CD4-positive, alpha-beta memory T cell (primary cell): ENCODE measurements at regions not wholly inside any gene's neighbourhood (a gene's known extent, or its start where the extent isn't known, plus 50 kb on each side); places are given as distances from the start of the nearest gene placed in this dataset.

Experiments used
- CTCF ChIA-PET: fragments of 350-600 bp; sonication (Branson Sonifier 250); formaldehyde crosslinking; loops from one replicate; lab custom pipeline; 2021; ENCODE audit warnings: inconsistent platforms; ENCODE audit not compliant: partially characterized antibody; lab: Charles Lee
- POLR2A ChIA-PET: fragments of 350-600 bp; sonication (Branson Sonifier 250); formaldehyde crosslinking; loops from one replicate; lab custom pipeline; 2021; ENCODE audit not compliant: partially characterized antibody; lab: Charles Lee
- DNase-seq, 5 donors: peaks; one replicate each; pipeline versions ENCODE4 v3.0.0 to v3.0.0-alpha.2; 2020 to 2022; ENCODE audit warnings: mixed read lengths in 1 of 5
- H3K27ac ChIP-seq: one replicate; pipeline ENCODE4 v1.7.0; 2013; ENCODE audit warnings: low read depth, low read length
- H3K27me3 ChIP-seq: 2 replicates; pipeline ENCODE4 v1.7.0; 2013; ENCODE audit warnings: mild to moderate bottlenecking, low read length, moderate library complexity; ENCODE audit not compliant: insufficient read depth
- H3K36me3 ChIP-seq: 2 replicates; pipeline ENCODE4 v1.7.0; 2013; ENCODE audit warnings: mild to moderate bottlenecking, low read length, moderate library complexity; ENCODE audit not compliant: insufficient read depth
- H3K4me1 ChIP-seq: 2 replicates; pipeline ENCODE4 v1.7.0; 2013; ENCODE audit warnings: mild to moderate bottlenecking, low read length, moderate library complexity; ENCODE audit not compliant: insufficient read depth
- H3K4me3 ChIP-seq, 2 donors: one replicate each; pipeline ENCODE4 v1.7.0; 2013; ENCODE audit warnings: low read length in 2 of 2, mild to moderate bottlenecking in 1 of 2
- H3K9me3 ChIP-seq, 2 donors: one replicate each; pipeline ENCODE4 v1.7.0; 2013; ENCODE audit warnings: low read length in 2 of 2, control low read depth in 1 of 2; ENCODE audit not compliant: control insufficient read depth in 1 of 2
- H3K27ac Mint-ChIP-seq, 7 donors: one replicate each; pipeline ENCODE4 v1.8.0; 2020 to 2021; ENCODE audit warnings: mixed read lengths in 7 of 7, mild to moderate bottlenecking in 6 of 7, inconsistent platforms in 3 of 7, moderate library complexity in 3 of 7
- H3K27me3 Mint-ChIP-seq, 2 donors: one replicate each; pipeline ENCODE4 v1.8.0; 2020 to 2021; ENCODE audit warnings: mixed read lengths in 2 of 2
- H3K36me3 Mint-ChIP-seq, 2 donors: one replicate each; pipeline ENCODE4 v1.8.0; 2020 to 2021; ENCODE audit warnings: mixed read lengths in 2 of 2, inconsistent platforms in 1 of 2, mild to moderate bottlenecking in 1 of 2
- H3K4me1 Mint-ChIP-seq, 4 donors: one replicate each; pipeline ENCODE4 v1.8.0; 2020 to 2021; ENCODE audit warnings: mixed read lengths in 4 of 4, mild to moderate bottlenecking in 1 of 4
- H3K4me3 Mint-ChIP-seq, 8 donors: one replicate each; pipeline ENCODE4 v1.8.0; 2020 to 2021; ENCODE audit warnings: mixed read lengths in 8 of 8, mild to moderate bottlenecking in 7 of 8, moderate library complexity in 6 of 8, inconsistent platforms in 3 of 8
- H3K9me3 Mint-ChIP-seq, 8 donors: one replicate each; pipeline ENCODE4 v1.8.0; 2020 to 2021; ENCODE audit warnings: mixed read lengths in 8 of 8, mild to moderate bottlenecking in 5 of 8, inconsistent platforms in 3 of 8, moderate library complexity in 1 of 8
- intact Hi-C: fragments of 100-400 bp; cut with micrococcal nuclease; formaldehyde crosslinking; loops from one replicate; pipeline ENCODE4 v1.15.1; 2023

GRCh38 chr14:28120391-28120790 is 646.2 kb upstream of the FOXG1 start:
- Mint-ChIP-seq H3K36me3 (no peaks in the 10 kb centered on the region), H3K4me3 (no peak overlapping the region), H3K4me1 (no peaks in the 10 kb centered on the region), H3K27me3 (no peaks in the 10 kb centered on the region), H3K9me3 (peaks cover 6 to 40% (median 18%) of the 10 kb centered on the region in 8 donors), H3K27ac (no peak overlapping the region)
- Histone ChIP-seq H3K4me1 (no peaks in the 10 kb centered on the region), H3K4me3 (no peak overlapping the region), H3K27ac (no peak overlapping the region), H3K9me3 (peaks cover 0 to 7% of the 10 kb centered on the region in 2 donors), H3K27me3 (no peaks in the 10 kb centered on the region), H3K36me3 (no peaks in the 10 kb centered on the region)
- intact Hi-C loops = no loop called here
- CTCF ChIA-PET = no interaction called here
- DNase-seq = no peak
- POLR2A ChIA-PET = no interaction called here

DNA sequence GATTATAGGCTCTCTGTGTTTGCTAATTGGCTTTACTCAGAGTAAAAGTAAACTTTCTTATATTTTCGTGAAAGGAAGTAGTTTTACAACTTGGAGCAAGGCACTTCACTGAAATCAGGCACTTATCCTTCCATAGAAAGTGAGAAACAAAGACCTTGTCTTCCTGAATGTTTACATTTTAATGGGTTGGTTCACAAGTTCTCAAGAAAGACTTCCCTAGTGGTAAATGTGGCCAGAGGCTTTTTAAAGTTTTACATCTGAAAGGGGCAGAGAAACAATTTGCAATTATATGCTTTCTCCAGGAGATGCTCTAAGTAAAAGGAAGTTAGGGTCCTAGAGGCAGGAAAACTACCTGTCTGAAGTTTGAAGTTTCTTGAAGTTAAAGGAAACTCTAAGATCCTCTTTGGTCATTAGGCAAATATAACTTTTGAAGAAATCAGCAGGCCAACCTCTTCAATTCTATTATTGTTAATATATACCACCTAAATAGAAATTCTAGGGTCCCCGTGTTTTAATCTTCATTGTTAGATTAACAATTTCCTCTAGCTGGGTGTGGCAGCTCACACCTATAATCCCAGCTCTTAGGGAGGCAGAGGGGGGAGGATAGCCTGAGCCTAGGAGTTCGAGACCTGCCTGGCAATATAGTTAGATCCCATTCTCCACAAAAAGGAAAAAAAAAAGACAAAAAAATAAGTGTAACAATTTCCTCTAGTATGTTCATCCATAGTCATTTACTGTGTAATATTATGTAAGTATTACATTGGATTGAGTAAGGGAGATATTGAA is 644.9 kb upstream of the FOXG1 start:
- Histone ChIP-seq H3K4me3 (no peak overlapping the region), H3K27me3 (no peaks in the 10 kb centered on the region), H3K9me3 (peaks cover 0 to 7% of the 10 kb centered on the region in 2 donors), H3K36me3 (no peaks in the 10 kb centered on the region), H3K27ac (no peak overlapping the region), H3K4me1 (no peaks in the 10 kb centered on the region)
- intact Hi-C loops = no loop called here
- no peak overlapping the region for H3K4me3 Mint-ChIP-seq
- no peak for DNase-seq
- H3K9me3 Mint-ChIP-seq = peaks cover 5 to 33% (median 21%) of the 10 kb centered on the region in 8 donors
- no peaks in the 10 kb centered on the region for H3K36me3 Mint-ChIP-seq
- H3K27ac Mint-ChIP-seq = no peak overlapping the region
- H3K27me3 Mint-ChIP-seq = no peaks in the 10 kb centered on the region
- H3K4me1 Mint-ChIP-seq = no peaks in the 10 kb centered on the region
- ChIA-PET POLR2A (no interaction called here), CTCF (no interaction called here)

DNA sequence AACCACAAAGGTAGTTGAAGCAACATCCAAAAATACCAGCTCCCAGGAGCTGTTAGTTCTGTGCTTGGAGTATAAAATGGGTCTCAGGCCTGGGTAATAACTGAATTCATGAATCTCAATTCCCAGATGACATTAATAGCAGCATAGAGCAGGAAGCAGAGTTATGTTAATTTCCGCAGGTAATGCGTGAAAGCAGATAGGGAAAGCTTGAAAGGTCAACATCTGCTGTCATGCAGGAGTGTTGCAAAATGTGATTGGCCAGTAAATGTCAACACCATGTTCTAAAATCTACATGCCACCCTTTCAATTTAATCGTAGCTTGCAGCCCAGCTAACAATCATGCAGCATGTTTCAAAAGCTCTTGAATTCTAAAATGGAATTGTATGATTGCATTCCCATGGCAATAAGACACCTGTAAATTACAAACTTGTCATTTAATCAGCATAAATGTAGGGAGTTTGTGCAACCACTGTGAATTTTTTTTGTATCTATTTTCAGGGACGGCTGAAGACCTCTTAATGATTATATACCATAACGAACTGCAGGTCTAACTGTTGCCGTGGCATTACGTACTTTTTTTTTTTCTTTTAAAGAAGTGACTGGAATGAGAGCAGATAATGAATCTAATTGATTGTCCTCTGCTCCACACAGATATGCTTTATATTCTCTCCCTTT is 635.8 kb upstream of the FOXG1 start:
- Histone ChIP-seq H3K36me3 (no peaks in the 10 kb centered on the region), H3K27ac (no peak overlapping the region), H3K4me1 (no peaks in the 10 kb centered on the region), H3K4me3 (no peak overlapping the region), H3K9me3 (no peaks in the 10 kb centered on the region), H3K27me3 (no peaks in the 10 kb centered on the region)
- Mint-ChIP-seq H3K4me1 (no peaks in the 10 kb centered on the region), H3K27me3 (no peaks in the 10 kb centered on the region), H3K4me3 (no peak overlapping the region), H3K36me3 (no peaks in the 10 kb centered on the region), H3K9me3 (peaks cover 0 to 41% (median 23%) of the 10 kb centered on the region in 8 donors), H3K27ac (no peak overlapping the region)
- DNase-seq = no peak
- ChIA-PET POLR2A (no interaction called here), CTCF (no interaction called here)
- intact Hi-C loops = no loop called here

- no peak overlapping the region for H3K27ac Mint-ChIP-seq
- CTCF ChIA-PET = no interaction called here
Measured at GRCh38 chr14:28138341-28138740, 628.2 kb upstream of the FOXG1 start.

DNA sequence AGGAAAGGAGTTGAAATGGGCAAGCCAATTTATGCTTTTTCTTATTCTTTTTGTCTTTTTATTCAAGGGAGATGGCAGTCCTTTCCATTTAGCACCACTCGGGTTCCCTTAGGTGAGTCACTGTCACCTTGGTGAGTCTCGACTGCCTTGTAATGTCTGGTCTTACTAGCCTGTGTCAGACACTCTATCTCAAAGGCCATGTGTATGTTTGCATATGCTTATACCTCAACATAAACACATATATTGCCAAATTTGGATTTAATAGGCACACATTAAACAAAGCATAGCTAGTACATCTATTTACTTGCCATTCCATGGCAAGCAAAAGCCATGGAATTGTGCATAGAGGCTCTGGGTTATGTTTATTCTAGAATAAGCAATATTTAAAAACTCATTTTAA is 624.9 kb upstream of the FOXG1 start:
- Histone ChIP-seq H3K27ac (no peak overlapping the region), H3K4me1 (no peaks in the 10 kb centered on the region), H3K36me3 (no peaks in the 10 kb centered on the region), H3K9me3 (no peaks in the 10 kb centered on the region), H3K27me3 (no peaks in the 10 kb centered on the region), H3K4me3 (no peak overlapping the region)
- DNase-seq = no peak
- no peaks in the 10 kb centered on the region for H3K36me3 Mint-ChIP-seq
- H3K27ac Mint-ChIP-seq = no peak overlapping the region
- intact Hi-C loops = no loop called here
- peaks cover 1 to 33% (median 15%) of the 10 kb centered on the region in 8 donors for H3K9me3 Mint-ChIP-seq
- POLR2A ChIA-PET = no interaction called here
- H3K4me1 Mint-ChIP-seq = no peaks in the 10 kb centered on the region
- CTCF ChIA-PET = no interaction called here
- no peaks in the 10 kb centered on the region for H3K27me3 Mint-ChIP-seq
- no peak overlapping the region for H3K4me3 Mint-ChIP-seq

More at GRCh38 chr14:28138341-28138740, 628.2 kb upstream of the FOXG1 start:
- POLR2A ChIA-PET = no interaction called here
- Histone ChIP-seq H3K4me1 (no peaks in the 10 kb centered on the region), H3K27me3 (no peaks in the 10 kb centered on the region), H3K36me3 (no peaks in the 10 kb centered on the region), H3K27ac (no peak overlapping the region), H3K4me3 (no peak overlapping the region), H3K9me3 (no peaks in the 10 kb centered on the region)
- H3K4me3 Mint-ChIP-seq = no peak overlapping the region
- intact Hi-C loops = no loop called here
- H3K36me3 Mint-ChIP-seq = no peaks in the 10 kb centered on the region
- no peaks in the 10 kb centered on the region for H3K4me1 Mint-ChIP-seq
- H3K27me3 Mint-ChIP-seq = no peaks in the 10 kb centered on the region
- DNase-seq = no peak
- peaks cover 1 to 36% (median 16%) of the 10 kb centered on the region in 8 donors for H3K9me3 Mint-ChIP-seq

GRCh38 chr14:28142400-28143015 is 624.1 kb upstream of the FOXG1 start:
- H3K36me3 Mint-ChIP-seq = no peaks in the 10 kb centered on the region
- DNase-seq = no peak
- Histone ChIP-seq H3K9me3 (no peaks in the 10 kb centered on the region), H3K36me3 (no peaks in the 10 kb centered on the region), H3K4me3 (no peak overlapping the region), H3K4me1 (no peaks in the 10 kb centered on the region), H3K27ac (no peak overlapping the region), H3K27me3 (no peaks in the 10 kb centered on the region)
- H3K27ac Mint-ChIP-seq = no peak overlapping the region
- peaks cover 1 to 36% (median 16%) of the 10 kb centered on the region in 8 donors for H3K9me3 Mint-ChIP-seq
- intact Hi-C loops = no loop called here
- H3K27me3 Mint-ChIP-seq = no peaks in the 10 kb centered on the region
- ChIA-PET CTCF (no interaction called here), POLR2A (no interaction called here)
- H3K4me1 Mint-ChIP-seq = no peaks in the 10 kb centered on the region
- H3K4me3 Mint-ChIP-seq = no peak overlapping the region

GRCh38 chr14:28143316-28143715 is 623.3 kb upstream of the FOXG1 start:
- no peak for DNase-seq
- no peak overlapping the region for H3K4me3 Mint-ChIP-seq
- no peaks in the 10 kb centered on the region for H3K27me3 ChIP-seq
- ChIA-PET POLR2A (no interaction called here), CTCF (no interaction called here)
- intact Hi-C loops = no loop called here
- no peaks in the 10 kb centered on the region for H3K4me1 Mint-ChIP-seq
- no peak overlapping the region for H3K27ac Mint-ChIP-seq
- H3K4me3 ChIP-seq = no peak overlapping the region
- H3K4me1 ChIP-seq = no peaks in the 10 kb centered on the region
- H3K36me3 ChIP-seq = no peaks in the 10 kb centered on the region
- H3K27ac ChIP-seq = no peak overlapping the region
- no peaks in the 10 kb centered on the region for H3K27me3 Mint-ChIP-seq
- H3K9me3 Mint-ChIP-seq = peaks cover 1 to 30% (median 17%) of the 10 kb centered on the region in 8 donors
- no peaks in the 10 kb centered on the region for H3K9me3 ChIP-seq
- H3K36me3 Mint-ChIP-seq = no peaks in the 10 kb centered on the region
